Caco-2 (cell line): ENCODE measurements at regions not wholly inside any gene's neighbourhood (a gene's known extent, or its start where the extent isn't known, plus 50 kb on each side); places are given as distances from the start of the nearest gene placed in this dataset.

Experiments used
- BruUV-seq: library from RNA; stranded (reverse); fragments of 400-500 nt; replicated peaks from 2 replicates; lab custom pipeline; 2021; lab: Mats Ljungman, UMichigan
- CTCF ChIA-PET: fragments of 300-600 bp; sonication (Branson Sonifier 250); formaldehyde crosslinking; loops from one replicate; lab custom pipeline; 2022; ENCODE audit warnings: antibody characterized with exemption; lab: Charles Lee
- POLR2A ChIA-PET: fragments of 300-600 bp; sonication (Branson Sonifier 250); formaldehyde crosslinking; loops from one replicate; lab custom pipeline; 2022; ENCODE audit warnings: antibody characterized with exemption; lab: Charles Lee
- DNase-seq, 2 experiments: peaks; one replicate each; pipeline versions ENCODE4 v3.0.0 to v3.0.0-alpha.2; 2020 to 2022
- H3K27me3 ChIP-seq: replicated peaks from 2 replicates; pipeline ENCODE4 v1.6.0; 2011; ENCODE audit warnings: low read length; ENCODE audit not compliant: control insufficient read depth, insufficient read depth
- H3K36me3 ChIP-seq: 2 replicates; pipeline ENCODE4 v1.5.1; 2011; ENCODE audit warnings: low read length; ENCODE audit not compliant: control insufficient read depth, insufficient read depth
- H3K4me1 ChIP-seq: fragments of 250-450 bp; sonication (Bioruptor Pico); 2 replicates; pipeline ENCODE4 v1.5.1; 2020; ENCODE audit warnings: mild to moderate bottlenecking
- H3K4me3 ChIP-seq: 2 replicates; pipeline ENCODE4 v1.5.1; 2011; ENCODE audit warnings: low read depth, mild to moderate bottlenecking, control low read depth, low read length
- H3K9me3 ChIP-seq: fragments of 250-450 bp; sonication (Bioruptor Pico); 2 replicates; pipeline ENCODE4 v1.5.1; 2020; ENCODE audit warnings: mild to moderate bottlenecking, moderate library complexity
- H3K27ac Mint-ChIP-seq: one replicate; pipeline ENCODE4 v1.8.0; 2022; ENCODE audit warnings: mixed read lengths; ENCODE audit not compliant: unreplicated experiment
- H3K27me3 Mint-ChIP-seq: one replicate; pipeline ENCODE4 v1.8.0; 2022; ENCODE audit warnings: mixed read lengths; ENCODE audit not compliant: insufficient read depth, unreplicated experiment
- H3K36me3 Mint-ChIP-seq: one replicate; pipeline ENCODE4 v1.8.0; 2022; ENCODE audit warnings: mild to moderate bottlenecking, mixed read lengths; ENCODE audit not compliant: insufficient read depth, unreplicated experiment
- H3K4me1 Mint-ChIP-seq: one replicate; pipeline ENCODE4 v1.8.0; 2022; ENCODE audit warnings: low read depth, mixed read lengths; ENCODE audit not compliant: unreplicated experiment
- H3K4me3 Mint-ChIP-seq: one replicate; pipeline ENCODE4 v1.8.0; 2022; ENCODE audit warnings: mild to moderate bottlenecking, moderate library complexity, mixed read lengths; ENCODE audit not compliant: unreplicated experiment
- H3K9me3 Mint-ChIP-seq: one replicate; pipeline ENCODE4 v1.8.0; 2022; ENCODE audit warnings: mixed read lengths; ENCODE audit not compliant: unreplicated experiment
- intact Hi-C: fragments of 100-400 bp; cut with micrococcal nuclease; formaldehyde crosslinking; loops from one replicate; pipeline ENCODE4 v1.10.0; 2022; ENCODE audit not compliant: unreplicated experiment
- TF ChIP-seq, protein P1 (sequence below), 2 experiments: fragments of 200-600 bp in 1 of 2; IDR thresholded peaks; 1 replicate in 1 of 2; 2 replicates in 1 of 2; pipeline versions ENCODE4 v1.5.1 to v1.8.0; 2011 to 2022; ENCODE audit warnings: antibody characterized with exemption in 1 of 2, control low read depth in 1 of 2, inconsistent platforms in 1 of 2, low read depth in 1 of 2, low read length in 1 of 2, mild to moderate bottlenecking in 1 of 2, moderate library complexity in 1 of 2; ENCODE audit not compliant: insufficient read depth in 1 of 2, severe bottlenecking in 1 of 2, unreplicated experiment in 1 of 2

DNA sequence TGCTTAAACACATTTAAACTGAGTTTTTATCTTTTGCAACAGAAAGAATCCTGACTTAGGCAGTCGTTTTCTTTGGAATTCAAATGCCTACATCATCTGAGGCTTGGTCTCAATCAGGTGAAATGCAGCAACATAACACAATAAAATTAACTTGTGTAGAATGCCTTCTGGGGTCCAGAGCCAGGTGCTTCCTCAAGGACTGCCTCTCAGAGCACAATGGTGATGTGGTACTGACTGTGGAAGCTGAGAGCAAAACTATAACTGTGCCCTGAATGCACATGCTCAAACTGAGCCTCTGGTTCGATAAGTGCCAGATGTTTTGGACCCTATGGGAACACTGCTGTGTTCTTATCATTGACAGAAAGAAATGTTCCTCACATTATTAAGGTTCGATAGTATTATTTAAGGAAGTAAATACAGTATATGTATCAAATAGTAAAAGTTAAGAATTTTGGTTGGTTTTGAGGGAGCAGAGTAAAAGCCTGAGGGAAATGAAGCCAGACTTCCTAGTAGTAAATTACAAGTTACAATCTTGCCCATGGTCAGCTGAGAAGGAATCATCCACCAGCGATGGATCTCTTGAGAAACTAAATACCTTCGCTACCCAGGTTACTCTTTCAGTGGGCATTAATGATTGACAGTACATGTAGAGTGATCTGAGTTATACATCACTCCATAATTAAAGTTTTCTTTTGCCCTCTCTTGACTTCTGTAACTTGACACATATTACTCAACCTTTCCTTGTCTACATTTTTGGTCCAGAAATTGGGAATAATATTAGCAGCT lies 122.9 kb upstream of the ATP2B1 start:
- CTCF ChIA-PET: no interaction called here
- no peak overlapping the region for H3K4me3 Mint-ChIP-seq
- no peaks in the 10 kb centered on the region for H3K9me3 ChIP-seq
- no peak overlapping the region for H3K4me3 ChIP-seq
- TF ChIP-seq, protein P1, sequence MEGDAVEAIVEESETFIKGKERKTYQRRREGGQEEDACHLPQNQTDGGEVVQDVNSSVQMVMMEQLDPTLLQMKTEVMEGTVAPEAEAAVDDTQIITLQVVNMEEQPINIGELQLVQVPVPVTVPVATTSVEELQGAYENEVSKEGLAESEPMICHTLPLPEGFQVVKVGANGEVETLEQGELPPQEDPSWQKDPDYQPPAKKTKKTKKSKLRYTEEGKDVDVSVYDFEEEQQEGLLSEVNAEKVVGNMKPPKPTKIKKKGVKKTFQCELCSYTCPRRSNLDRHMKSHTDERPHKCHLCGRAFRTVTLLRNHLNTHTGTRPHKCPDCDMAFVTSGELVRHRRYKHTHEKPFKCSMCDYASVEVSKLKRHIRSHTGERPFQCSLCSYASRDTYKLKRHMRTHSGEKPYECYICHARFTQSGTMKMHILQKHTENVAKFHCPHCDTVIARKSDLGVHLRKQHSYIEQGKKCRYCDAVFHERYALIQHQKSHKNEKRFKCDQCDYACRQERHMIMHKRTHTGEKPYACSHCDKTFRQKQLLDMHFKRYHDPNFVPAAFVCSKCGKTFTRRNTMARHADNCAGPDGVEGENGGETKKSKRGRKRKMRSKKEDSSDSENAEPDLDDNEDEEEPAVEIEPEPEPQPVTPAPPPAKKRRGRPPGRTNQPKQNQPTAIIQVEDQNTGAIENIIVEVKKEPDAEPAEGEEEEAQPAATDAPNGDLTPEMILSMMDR (IDR thresholded peaks at IDR 0.05; ENCODE audit: insufficient read depth in 1 of 2, low read depth in 1 of 2, low read length in 1 of 2, severe bottlenecking in 1 of 2, unreplicated experiment in 1 of 2): no peak
- no peaks in the 10 kb centered on the region for H3K36me3 ChIP-seq
- H3K27me3 ChIP-seq: no peaks in the 10 kb centered on the region
- no peaks in the 10 kb centered on the region for H3K36me3 Mint-ChIP-seq
- intact Hi-C loops: loop anchor here (10.0 kb wide), 1 partner anchor 287 kb away; no protein-coding TSS in a partner anchor
- DNase-seq: no peak
- POLR2A ChIA-PET: no interaction called here
- H3K27ac Mint-ChIP-seq: no peak overlapping the region
- BruUV-seq: no TSS peak
- H3K4me1 ChIP-seq: peaks cover 53% of the 10 kb centered on the region
- H3K9me3 Mint-ChIP-seq: no peaks in the 10 kb centered on the region
- peaks cover 41% of the 10 kb centered on the region for H3K4me1 Mint-ChIP-seq
- no peaks in the 10 kb centered on the region for H3K27me3 Mint-ChIP-seq

DNA sequence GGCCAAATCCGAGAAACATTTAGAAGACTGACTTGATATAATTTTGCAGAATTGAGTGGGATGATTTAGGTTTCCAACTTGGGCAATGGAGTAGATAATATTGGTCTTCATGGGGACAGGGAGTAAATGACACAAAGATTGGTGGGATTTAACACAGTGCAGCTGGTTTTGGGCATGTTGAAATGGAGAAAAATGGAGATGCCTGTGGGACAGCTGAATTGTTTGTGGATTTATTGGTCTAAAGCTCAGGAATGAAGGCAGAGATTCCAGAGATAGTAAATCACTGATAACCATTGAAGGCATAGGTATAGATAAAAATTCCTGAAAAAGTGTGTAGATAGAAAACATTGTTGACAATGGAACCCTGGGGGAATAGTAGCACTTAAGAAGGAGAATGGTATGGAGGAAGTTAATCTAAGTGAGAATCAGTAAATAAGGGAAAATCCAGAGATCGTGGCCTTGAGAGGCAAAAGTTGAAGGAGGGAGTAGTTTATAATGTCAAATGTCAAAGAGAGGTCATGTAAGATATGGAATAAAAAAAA lies 120.9 kb upstream of the ATP2B1 start:
- Mint-ChIP-seq H3K36me3 (no peaks in the 10 kb centered on the region), H3K27me3 (no peaks in the 10 kb centered on the region), H3K27ac (peak overlapping the region; percentile 22), H3K4me3 (peak overlapping the region; percentile 25), H3K9me3 (no peaks in the 10 kb centered on the region), H3K4me1 (peaks cover 48% of the 10 kb centered on the region)
- no peaks in the 10 kb centered on the region for H3K9me3 ChIP-seq
- CTCF ChIA-PET: no interaction called here
- peak; percentile 37 to 47 for DNase-seq
- no peak overlapping the region for H3K4me3 ChIP-seq
- POLR2A ChIA-PET: no interaction called here
- BruUV-seq: no TSS peak
- H3K27me3 ChIP-seq: no peaks in the 10 kb centered on the region
- intact Hi-C loops: loop anchor here (5.0 to 10.0 kb wide), 2 partner anchors 67 to 435 kb away; no protein-coding TSS in a partner anchor
- H3K36me3 ChIP-seq: no peaks in the 10 kb centered on the region
- peaks cover 70% of the 10 kb centered on the region for H3K4me1 ChIP-seq
- TF ChIP-seq, protein P1 (IDR thresholded peaks at IDR 0.05; ENCODE audit: insufficient read depth in 1 of 2, low read depth in 1 of 2, low read length in 1 of 2, severe bottlenecking in 1 of 2, unreplicated experiment in 1 of 2): no peak

DNA sequence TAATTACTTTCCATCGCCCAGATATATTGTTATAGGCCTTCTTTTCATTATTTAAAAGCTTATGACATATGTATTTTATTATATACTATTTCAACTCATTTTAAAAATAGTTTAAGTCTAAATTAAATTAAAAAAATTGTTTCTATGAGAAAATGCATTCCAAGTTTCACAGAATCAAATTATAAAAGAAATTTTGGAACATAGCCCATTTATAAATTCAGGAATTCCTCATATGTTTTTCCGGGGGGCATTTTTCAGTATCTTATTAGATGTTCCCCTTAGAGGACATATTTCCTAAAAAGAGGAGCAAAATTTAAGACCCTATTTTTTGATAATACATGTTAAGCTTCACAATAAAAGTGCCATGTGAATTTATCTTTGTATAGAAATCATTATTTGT lies 119.9 kb upstream of the ATP2B1 start:
- H3K9me3 Mint-ChIP-seq: no peaks in the 10 kb centered on the region
- BruUV-seq: no TSS peak
- no peak overlapping the region for H3K4me3 Mint-ChIP-seq
- no peaks in the 10 kb centered on the region for H3K36me3 Mint-ChIP-seq
- Histone ChIP-seq H3K27me3 (no peaks in the 10 kb centered on the region), H3K4me3 (no peak overlapping the region), H3K9me3 (no peaks in the 10 kb centered on the region), H3K4me1 (peaks cover 73% of the 10 kb centered on the region), H3K36me3 (no peaks in the 10 kb centered on the region)
- no peak for DNase-seq
- no peaks in the 10 kb centered on the region for H3K27me3 Mint-ChIP-seq
- H3K4me1 Mint-ChIP-seq: peaks cover 48% of the 10 kb centered on the region
- TF ChIP-seq, protein P1 (IDR thresholded peaks at IDR 0.05; ENCODE audit: insufficient read depth in 1 of 2, low read depth in 1 of 2, low read length in 1 of 2, severe bottlenecking in 1 of 2, unreplicated experiment in 1 of 2): no peak
- POLR2A ChIA-PET: no interaction called here
- CTCF ChIA-PET: no interaction called here
- H3K27ac Mint-ChIP-seq: no peak overlapping the region
- intact Hi-C loops: loop anchor here (5.0 to 10.0 kb wide), 2 partner anchors 66 to 436 kb away; no protein-coding TSS in a partner anchor
